Gastrocnemius medialis (tissue), 4 donors: ENCODE measurements at regions not wholly inside any gene's neighbourhood (a gene's known extent, or its start where the extent isn't known, plus 50 kb on each side); places are given as distances from the start of the nearest gene placed in this dataset.

Experiments
- POLR2A ChIP-seq, 2 donors: fragments of 450-650 bp; IDR thresholded peaks; one replicate each; pipeline ENCODE4 v1.6.1; 2017; ENCODE audit warnings: antibody characterized with exemption in 2 of 2, mild to moderate bottlenecking in 2 of 2, moderate library complexity in 2 of 2
- TF ChIP-seq, protein P1 (sequence below), 5 experiments: fragments of 450-650 bp in 3 of 5; fragments of 200-600 bp in 2 of 5; sonication (generic) in 2 of 5; IDR thresholded peaks in 4 of 5; conservative IDR thresholded peaks in 1 of 5; 1 replicate in 4 of 5; 2 replicates in 1 of 5; pipeline ENCODE4 v1.5.1; 2016 to 2019; ENCODE audit warnings: antibody characterized with exemption in 5 of 5, mild to moderate bottlenecking in 3 of 5, moderate library complexity in 3 of 5

DNA sequence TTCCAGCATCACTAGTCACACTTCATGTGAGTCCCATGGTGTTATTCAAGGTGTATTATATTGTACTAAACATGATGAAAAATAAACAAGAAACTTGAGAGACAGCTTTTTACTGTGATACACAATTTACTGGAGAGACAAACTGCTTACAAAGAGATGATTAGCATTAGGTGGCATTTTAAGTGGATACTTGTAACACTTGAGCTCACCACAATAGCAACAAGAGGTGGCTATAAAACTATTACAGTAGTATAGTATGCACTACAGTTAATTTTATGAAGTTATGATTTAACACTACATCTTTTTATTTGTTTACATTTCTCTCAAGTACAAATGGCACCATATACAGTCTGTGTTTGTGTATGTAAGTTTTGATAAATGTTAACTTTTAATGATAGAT lies 246.6 kb downstream of the PARM1 start:
- TF ChIP-seq, protein P1, sequence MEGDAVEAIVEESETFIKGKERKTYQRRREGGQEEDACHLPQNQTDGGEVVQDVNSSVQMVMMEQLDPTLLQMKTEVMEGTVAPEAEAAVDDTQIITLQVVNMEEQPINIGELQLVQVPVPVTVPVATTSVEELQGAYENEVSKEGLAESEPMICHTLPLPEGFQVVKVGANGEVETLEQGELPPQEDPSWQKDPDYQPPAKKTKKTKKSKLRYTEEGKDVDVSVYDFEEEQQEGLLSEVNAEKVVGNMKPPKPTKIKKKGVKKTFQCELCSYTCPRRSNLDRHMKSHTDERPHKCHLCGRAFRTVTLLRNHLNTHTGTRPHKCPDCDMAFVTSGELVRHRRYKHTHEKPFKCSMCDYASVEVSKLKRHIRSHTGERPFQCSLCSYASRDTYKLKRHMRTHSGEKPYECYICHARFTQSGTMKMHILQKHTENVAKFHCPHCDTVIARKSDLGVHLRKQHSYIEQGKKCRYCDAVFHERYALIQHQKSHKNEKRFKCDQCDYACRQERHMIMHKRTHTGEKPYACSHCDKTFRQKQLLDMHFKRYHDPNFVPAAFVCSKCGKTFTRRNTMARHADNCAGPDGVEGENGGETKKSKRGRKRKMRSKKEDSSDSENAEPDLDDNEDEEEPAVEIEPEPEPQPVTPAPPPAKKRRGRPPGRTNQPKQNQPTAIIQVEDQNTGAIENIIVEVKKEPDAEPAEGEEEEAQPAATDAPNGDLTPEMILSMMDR (IDR thresholded peaks at IDR 0.05 in 4 of 5, conservative IDR thresholded peaks at IDR 0.05 in 1 of 5): no peak
- TF ChIP-seq POLR2A (IDR thresholded peaks at IDR 0.05): no peak
